H9 (cell line): ENCODE measurements at regions not wholly inside any gene's neighbourhood (a gene's known extent, or its start where the extent isn't known, plus 50 kb on each side); places are given as distances from the start of the nearest gene placed in this dataset.

ENCODE experiments used
- DNase-seq: peaks from one replicate; pipeline ENCODE4 v3.0.0-alpha.2; 2017
- H2AFZ ChIP-seq: one replicate; pipeline ENCODE4 v1.6.1; 2013; ENCODE audit warnings: mild to moderate bottlenecking, low read length, control low read depth, moderate library complexity
- H2AK5ac ChIP-seq: 2 replicates; pipeline ENCODE4 v1.6.1; 2013; ENCODE audit warnings: low read length, control low read depth, mixed read lengths; ENCODE audit not compliant: insufficient read length
- H2BK120ac ChIP-seq: one replicate; pipeline ENCODE4 v1.6.1; 2013; ENCODE audit warnings: low read depth, mild to moderate bottlenecking, low read length, control low read depth, inconsistent platforms; ENCODE audit not compliant: poor library complexity, severe bottlenecking
- H2BK12ac ChIP-seq: 2 replicates; pipeline ENCODE4 v1.6.1; 2013; ENCODE audit warnings: low read length, control low read depth, mixed read lengths, low read depth; ENCODE audit not compliant: insufficient read length
- H2BK15ac ChIP-seq: 2 replicates; pipeline ENCODE4 v1.6.1; 2013; ENCODE audit warnings: low read depth, low read length, control low read depth
- H2BK20ac ChIP-seq: one replicate; pipeline ENCODE4 v1.6.1; 2013; ENCODE audit warnings: low read depth, mild to moderate bottlenecking, low read length, control low read depth, inconsistent platforms; ENCODE audit not compliant: poor library complexity, severe bottlenecking
- H2BK5ac ChIP-seq: 2 replicates; pipeline ENCODE4 v1.6.1; 2013; ENCODE audit warnings: low read length, control low read depth, mixed read lengths; ENCODE audit not compliant: insufficient read length
- H3K14ac ChIP-seq: 2 replicates; pipeline ENCODE4 v1.6.1; 2013; ENCODE audit warnings: low read length, control low read depth; ENCODE audit not compliant: insufficient read depth
- H3K18ac ChIP-seq: 2 replicates; pipeline ENCODE4 v1.6.1; 2013; ENCODE audit warnings: low read depth, mild to moderate bottlenecking, mixed read lengths, low read length, control low read depth; ENCODE audit not compliant: insufficient read length
- H3K23ac ChIP-seq: 2 replicates; pipeline ENCODE4 v1.6.1; 2013; ENCODE audit warnings: low read length, control low read depth, mixed read lengths, low read depth; ENCODE audit not compliant: insufficient read length
- H3K23me2 ChIP-seq: 2 replicates; pipeline ENCODE4 v1.6.1; 2013; ENCODE audit warnings: low read depth, mild to moderate bottlenecking, mixed read lengths, low read length, control low read depth; ENCODE audit not compliant: insufficient read length, poor library complexity, severe bottlenecking
- H3K27ac ChIP-seq: 2 replicates; pipeline ENCODE4 v1.5.1; 2013; ENCODE audit warnings: low read length, control low read depth, mixed read lengths, low read depth; ENCODE audit not compliant: insufficient read length
- H3K27me3 ChIP-seq: 2 replicates; pipeline ENCODE4 v1.6.1; 2013; ENCODE audit warnings: low read length, control low read depth, inconsistent platforms; ENCODE audit not compliant: insufficient read depth
- H3K4ac ChIP-seq: 2 replicates; pipeline ENCODE4 v1.6.1; 2013; ENCODE audit warnings: low read depth, mild to moderate bottlenecking, control low read depth, inconsistent platforms, low read length, moderate library complexity
- H3K4me1 ChIP-seq: 2 replicates; pipeline ENCODE4 v1.6.1; 2013; ENCODE audit warnings: low read length, control low read depth, inconsistent platforms; ENCODE audit not compliant: insufficient read depth
- H3K4me2 ChIP-seq: 2 replicates; pipeline ENCODE4 v1.6.1; 2013; ENCODE audit warnings: low read length, control low read depth, mixed read lengths; ENCODE audit not compliant: insufficient read length, insufficient read depth
- H3K56ac ChIP-seq: 2 replicates; pipeline ENCODE4 v1.6.1; 2013; ENCODE audit warnings: low read depth, mild to moderate bottlenecking, mixed read lengths, low read length, control low read depth; ENCODE audit not compliant: insufficient read length
- H3K79me1 ChIP-seq: 2 replicates; pipeline ENCODE4 v1.6.1; 2013; ENCODE audit warnings: low read depth, mild to moderate bottlenecking, moderate library complexity, low read length, control low read depth, inconsistent platforms; ENCODE audit not compliant: insufficient read depth, poor library complexity, severe bottlenecking
- H3K79me2 ChIP-seq: 2 replicates; pipeline ENCODE4 v1.6.1; 2013; ENCODE audit warnings: low read length, control low read depth, inconsistent platforms; ENCODE audit not compliant: insufficient read depth
- H3K9ac ChIP-seq: 2 replicates; pipeline ENCODE4 v1.6.1; 2013; ENCODE audit warnings: low read length, control low read depth, mixed read lengths; ENCODE audit not compliant: insufficient read length; ENCODE audit errors: extremely low read depth
- H3K9me3 ChIP-seq: one replicate; pipeline ENCODE4 v1.6.1; 2013; ENCODE audit warnings: low read depth, low read length, inconsistent platforms; ENCODE audit not compliant: control insufficient read depth
- H3T11ph ChIP-seq: one replicate; pipeline ENCODE4 v1.6.1; 2013; ENCODE audit warnings: mild to moderate bottlenecking, low read length, control low read depth, inconsistent platforms
- H4K20me1 ChIP-seq: one replicate; pipeline ENCODE4 v1.6.1; 2013; ENCODE audit not compliant: control insufficient read depth, insufficient read length, insufficient read depth
- H4K5ac ChIP-seq: 2 replicates; pipeline ENCODE4 v1.6.1; 2013; ENCODE audit warnings: low read depth, mild to moderate bottlenecking, mixed read lengths, low read length, control low read depth; ENCODE audit not compliant: insufficient read length
- H4K8ac ChIP-seq: replicated peaks from 2 replicates; pipeline ENCODE4 v1.6.1; 2013; ENCODE audit warnings: low read length, control low read depth, mixed read lengths, low read depth; ENCODE audit not compliant: insufficient read length
- H4K91ac ChIP-seq: 2 replicates; pipeline ENCODE4 v1.6.1; 2013; ENCODE audit warnings: low read depth, mild to moderate bottlenecking, moderate library complexity, mixed read lengths, low read length, control low read depth; ENCODE audit not compliant: insufficient read length
- H3K27ac Mint-ChIP-seq, 3 experiments: 2 replicates in 2 of 3; 3 replicates in 1 of 3; pipeline ENCODE4 v1.8.0; 2020 to 2021; ENCODE audit warnings: mixed read lengths in 3 of 3, mild to moderate bottlenecking in 1 of 3, moderate library complexity in 1 of 3
- H3K27me3 Mint-ChIP-seq: 2 replicates; pipeline ENCODE4 v1.8.0; 2021; ENCODE audit warnings: low read depth, mild to moderate bottlenecking, moderate library complexity, mixed read lengths
- H3K36me3 Mint-ChIP-seq, 3 experiments: 2 replicates in 2 of 3; 3 replicates in 1 of 3; pipeline ENCODE4 v1.8.0; 2020 to 2021; ENCODE audit warnings: low read depth in 3 of 3, mixed read lengths in 3 of 3; ENCODE audit not compliant: insufficient read depth in 1 of 3
- H3K4me1 Mint-ChIP-seq, 2 experiments: 2 replicates each; pipeline ENCODE4 v1.8.0; 2020; ENCODE audit warnings: mixed read lengths in 2 of 2
- H3K4me3 Mint-ChIP-seq, 2 experiments: 2 replicates in 1 of 2; 3 replicates in 1 of 2; pipeline ENCODE4 v1.8.0; 2020 to 2021; ENCODE audit warnings: mild to moderate bottlenecking in 2 of 2, mixed read lengths in 2 of 2, moderate library complexity in 1 of 2
- H3K9me3 Mint-ChIP-seq, 2 experiments: 2 replicates in 1 of 2; 3 replicates in 1 of 2; pipeline ENCODE4 v1.8.0; 2020; ENCODE audit warnings: mild to moderate bottlenecking in 2 of 2, mixed read lengths in 2 of 2, moderate library complexity in 1 of 2
- CTCF ChIP-seq: fragments of 200-600 bp; sonication (generic); conservative IDR thresholded peaks from 3 replicates; pipeline ENCODE4 v1.8.0; 2021; ENCODE audit warnings: antibody characterized with exemption, mild to moderate bottlenecking
- WGBS: extraction: QIAGEN DNeasy Blood & Tissue Kit; methylation state at CpG from one replicate; pipeline ENCODE4 v1.1.7; 2013; ENCODE audit warnings: missing lambda C conversion rate, low lambda C conversion rate, mixed read lengths; ENCODE audit not compliant: insufficient read length; ENCODE audit errors: extremely low coverage; 5-methylcytosine and 5-hydroxymethylcytosine counted together

- no peaks in the 10 kb centered on the region for H3K4me1 ChIP-seq
- H3K27me3 ChIP-seq = no peaks in the 10 kb centered on the region
- H2BK12ac ChIP-seq = no peak overlapping the region
- H2BK5ac ChIP-seq = no peak overlapping the region
- H3K9me3 ChIP-seq = no peaks in the 10 kb centered on the region
- no peak overlapping the region for H2AFZ ChIP-seq
- H3K79me2 ChIP-seq = no peaks in the 10 kb centered on the region
- Mint-ChIP-seq H3K27me3 (peaks cover 3% of the 10 kb centered on the region), H3K9me3 (no peaks in the 10 kb centered on the region), H3K4me3 (no peak overlapping the region), H3K4me1 (peaks cover 8 to 9% of the 10 kb centered on the region in 2 experiments), H3K36me3 (no peaks in the 10 kb centered on the region), H3K27ac (no peak overlapping the region)
- no peaks in the 10 kb centered on the region for H3K23me2 ChIP-seq
- no peak overlapping the region for H2BK15ac ChIP-seq
- no peak overlapping the region for H3K27ac ChIP-seq
- no peak overlapping the region for H3T11ph ChIP-seq
- TF ChIP-seq CTCF = no peak
- no peak overlapping the region for H4K5ac ChIP-seq
- no peak overlapping the region for H3K18ac ChIP-seq
- H2BK20ac ChIP-seq = no peak overlapping the region
- H3K79me1 ChIP-seq = no peaks in the 10 kb centered on the region
- no peak overlapping the region for H4K91ac ChIP-seq
- no peaks in the 10 kb centered on the region for H4K20me1 ChIP-seq
- no peak overlapping the region for H3K4ac ChIP-seq
- DNase-seq = no peak
- WGBS = no CpG with 5 or more reads among the region's 6 CpGs
- no peak overlapping the region for H4K8ac ChIP-seq
- H2AK5ac ChIP-seq = no peak overlapping the region
- no peak overlapping the region for H3K4me2 ChIP-seq
- no peak overlapping the region for H3K23ac ChIP-seq
- H2BK120ac ChIP-seq = no peak overlapping the region
- no peak overlapping the region for H3K14ac ChIP-seq
- H3K9ac ChIP-seq = no peak overlapping the region
- H3K56ac ChIP-seq = no peak overlapping the region
Measured at GRCh38 chr17:33941744-33942143, 313.3 kb upstream of the CCL2 start.
